Fibroblast of lung (primary cell): ENCODE measurements at regions not wholly inside any gene's neighbourhood (a gene's known extent, or its start where the extent isn't known, plus 50 kb on each side); places are given as distances from the start of the nearest gene placed in this dataset.
A peak's percentile ranks its signal among the peaks of the same experiment; 100 is the strongest.

ENCODE experiments used
- DNase-seq, 2 donors: peaks; one replicate each; pipeline versions ENCODE4 v3.0.0 to v3.0.0-alpha.2; 2010; ENCODE audit warnings: low read depth in 2 of 2
- H2AFZ ChIP-seq: 2 replicates; pipeline ENCODE4 v1.5.1; 2012; ENCODE audit warnings: low read length, control low read depth, inconsistent platforms
- H3K27ac ChIP-seq: 2 replicates; pipeline ENCODE4 v1.5.1; 2011; ENCODE audit warnings: low read length, control low read depth; ENCODE audit not compliant: insufficient read depth
- H3K27me3 ChIP-seq: 2 replicates; pipeline ENCODE4 v1.5.1; 2011; ENCODE audit warnings: mild to moderate bottlenecking, low read length; ENCODE audit not compliant: control insufficient read depth, insufficient read depth
- H3K36me3 ChIP-seq: 2 replicates; pipeline ENCODE4 v1.5.1; 2011; ENCODE audit warnings: low read length; ENCODE audit not compliant: control insufficient read depth, insufficient read depth
- H3K4me1 ChIP-seq: 2 replicates; pipeline ENCODE4 v1.5.1; 2011; ENCODE audit warnings: low read length; ENCODE audit not compliant: control insufficient read depth, insufficient read depth; ENCODE audit errors: extremely low read depth
- H3K4me2 ChIP-seq: 2 replicates; pipeline ENCODE4 v1.5.1; 2011; ENCODE audit warnings: low read length, control low read depth; ENCODE audit not compliant: insufficient read depth; ENCODE audit errors: extremely low read depth
- H3K4me3 ChIP-seq, 4 experiments: fragments of 200-600 bp in 1 of 4; sonication (generic) in 1 of 4; replicated peaks in 1 of 4; 2 replicates each; pipeline ENCODE4 v1.5.1; 2011 to 2016; ENCODE audit warnings: low read length in 4 of 4, low read depth in 3 of 4, mild to moderate bottlenecking in 3 of 4, control low read depth in 2 of 4, inconsistent platforms in 1 of 4, mixed read lengths in 1 of 4; ENCODE audit not compliant: insufficient read depth in 1 of 4; ENCODE audit errors: control extremely low read depth in 1 of 4
- H3K79me2 ChIP-seq: 2 replicates; pipeline ENCODE4 v1.5.1; 2012; ENCODE audit warnings: mild to moderate bottlenecking, low read length, inconsistent platforms; ENCODE audit not compliant: control insufficient read depth, insufficient read depth
- H3K9ac ChIP-seq: 2 replicates; pipeline ENCODE4 v1.5.1; 2011; ENCODE audit warnings: mild to moderate bottlenecking, low read length, control low read depth; ENCODE audit not compliant: insufficient read depth
- H3K9me3 ChIP-seq: 2 replicates; pipeline ENCODE4 v1.5.1; 2012; ENCODE audit warnings: low read depth, low read length; ENCODE audit not compliant: control insufficient read depth, insufficient read depth
- H4K20me1 ChIP-seq: 2 replicates; pipeline ENCODE4 v1.5.1; 2011; ENCODE audit warnings: low read length; ENCODE audit not compliant: control insufficient read depth, insufficient read depth; ENCODE audit errors: extremely low read depth
- CTCF ChIP-seq, 2 donors: IDR thresholded peaks in 1 of 2; conservative IDR thresholded peaks in 1 of 2; 1 replicate in 1 of 2; 2 replicates in 1 of 2; pipeline ENCODE4 v1.5.1; 2011 to 2012; ENCODE audit warnings: low read length in 2 of 2, control low read depth in 1 of 2, inconsistent platforms in 1 of 2, low read depth in 1 of 2, mild to moderate bottlenecking in 1 of 2
- EZH2 ChIP-seq: IDR thresholded peaks from 2 replicates; pipeline ENCODE4 v1.5.1; 2012; ENCODE audit warnings: low read length, control low read depth, mild to moderate bottlenecking; ENCODE audit errors: missing control alignments

GRCh38 chrX:6449946-6450345 lies 85.0 kb downstream of the VCX3A start:
- no peaks in the 10 kb centered on the region for H4K20me1 ChIP-seq

GRCh38 chrX:6448003-6448402 lies 86.9 kb downstream of the VCX3A start:
- no peaks in the 10 kb centered on the region for H3K27me3 ChIP-seq
- TF ChIP-seq CTCF (conservative IDR thresholded peaks at IDR 0.05 in 1 of 2, IDR thresholded peaks at IDR 0.05 in 1 of 2; ENCODE audit: low read depth in 1 of 2, low read length in 2 of 2) (no peak), EZH2 (no peak)
- no peak overlapping the region for H3K9ac ChIP-seq

More at GRCh38 chrX:6449946-6450345, 85.0 kb downstream of the VCX3A start:
- H3K27me3 ChIP-seq: no peaks in the 10 kb centered on the region
- DNase-seq: no peak
- no peak overlapping the region for H3K9ac ChIP-seq
- no peak overlapping the region for H3K4me2 ChIP-seq
- H3K27ac ChIP-seq: no peak overlapping the region
- no peaks in the 10 kb centered on the region for H3K79me2 ChIP-seq
- no peaks in the 10 kb centered on the region for H3K9me3 ChIP-seq
- no peak for TF ChIP-seq CTCF (conservative IDR thresholded peaks at IDR 0.05 in 1 of 2, IDR thresholded peaks at IDR 0.05 in 1 of 2; ENCODE audit: low read depth in 1 of 2, low read length in 2 of 2)
- TF ChIP-seq EZH2: no peak
- no peaks in the 10 kb centered on the region for H3K36me3 ChIP-seq
- no peaks in the 10 kb centered on the region for H3K4me1 ChIP-seq
- H3K4me3 ChIP-seq: no peak overlapping the region
- no peak overlapping the region for H2AFZ ChIP-seq

GRCh38 chrX:6446582-6446981 lies 88.3 kb downstream of the VCX3A start:
- no peaks in the 10 kb centered on the region for H3K4me1 ChIP-seq
- no peaks in the 10 kb centered on the region for H3K9me3 ChIP-seq
- H3K4me2 ChIP-seq: no peak overlapping the region
- H3K79me2 ChIP-seq: no peaks in the 10 kb centered on the region
- no peaks in the 10 kb centered on the region for H3K36me3 ChIP-seq
- DNase-seq: no peak
- no peak overlapping the region for H3K27ac ChIP-seq
- no peaks in the 10 kb centered on the region for H4K20me1 ChIP-seq
- H3K9ac ChIP-seq: no peak overlapping the region
- no peak overlapping the region for H3K4me3 ChIP-seq
- no peaks in the 10 kb centered on the region for H3K27me3 ChIP-seq
- TF ChIP-seq EZH2 (no peak), CTCF (conservative IDR thresholded peaks at IDR 0.05 in 1 of 2, IDR thresholded peaks at IDR 0.05 in 1 of 2; ENCODE audit: low read depth in 1 of 2, low read length in 2 of 2) (no peak)
- H2AFZ ChIP-seq: no peak overlapping the region

More at GRCh38 chrX:6448003-6448402, 86.9 kb downstream of the VCX3A start:
- no peak overlapping the region for H3K4me3 ChIP-seq
- DNase-seq: peak in 1 of 2 donors; percentile 23
- no peaks in the 10 kb centered on the region for H3K79me2 ChIP-seq
- H3K36me3 ChIP-seq: no peaks in the 10 kb centered on the region
- no peak overlapping the region for H3K27ac ChIP-seq
- no peaks in the 10 kb centered on the region for H4K20me1 ChIP-seq
- no peaks in the 10 kb centered on the region for H3K9me3 ChIP-seq
- no peak overlapping the region for H2AFZ ChIP-seq
- no peaks in the 10 kb centered on the region for H3K4me1 ChIP-seq
- no peak overlapping the region for H3K4me2 ChIP-seq
